H1 (cell line): ENCODE measurements at regions not wholly inside any gene's neighbourhood (a gene's known extent, or its start where the extent isn't known, plus 50 kb on each side); places are given as distances from the start of the nearest gene placed in this dataset.

Source experiments
- CTCF ChIA-PET: fragments of 300-600 bp; sonication (Branson Sonifier 250); formaldehyde crosslinking; loops from one replicate; lab custom pipeline; 2021; ENCODE audit not compliant: partially characterized antibody; lab: Charles Lee
- POLR2A ChIA-PET: fragments of 300-600 bp; sonication (Branson Sonifier 250); formaldehyde crosslinking; loops from one replicate; lab custom pipeline; 2021; ENCODE audit warnings: inconsistent platforms; ENCODE audit not compliant: partially characterized antibody; lab: Charles Lee
- DNase-seq, 2 experiments: peaks; one replicate each; pipeline versions ENCODE4 v3.0.0 to v3.0.0-alpha.2; 2010 to 2022; ENCODE audit warnings: low spot score in 2 of 2, low read depth in 1 of 2, mixed read lengths in 1 of 2
- FAIRE-seq: peaks from 2 replicates; lab custom pipeline; 2011; peaks lifted over from hg19 to GRCh38; lab: Jason Lieb, UNC
- H2AFZ ChIP-seq: 2 replicates; pipeline ENCODE4 v1.8.1; 2012; ENCODE audit warnings: low read length, inconsistent platforms
- H2AK5ac ChIP-seq: 2 replicates; pipeline ENCODE4 v1.6.1; 2013; ENCODE audit warnings: low read depth, low read length
- H2BK120ac ChIP-seq: replicated peaks from 2 replicates; pipeline ENCODE3; 2013; ENCODE audit warnings: low read depth, low read length, inconsistent platforms
- H2BK12ac ChIP-seq: 2 replicates; pipeline ENCODE4 v1.6.1; 2013; ENCODE audit warnings: low read depth, low read length
- H2BK15ac ChIP-seq: 2 replicates; pipeline ENCODE4 v1.6.1; 2013; ENCODE audit warnings: low read length
- H2BK20ac ChIP-seq: 2 replicates; pipeline ENCODE4 v1.6.1; 2013; ENCODE audit warnings: low read length
- H2BK5ac ChIP-seq: 2 replicates; pipeline ENCODE4 v1.6.1; 2013; ENCODE audit warnings: low read depth, low read length
- H3K14ac ChIP-seq: 2 replicates; pipeline ENCODE4 v1.6.1; 2013; ENCODE audit warnings: inconsistent platforms; ENCODE audit not compliant: insufficient read length
- H3K18ac ChIP-seq: 2 replicates; pipeline ENCODE4 v1.6.1; 2013; ENCODE audit warnings: low read length; ENCODE audit errors: extremely low read depth
- H3K23ac ChIP-seq: 2 replicates; pipeline ENCODE4 v1.6.1; 2013; ENCODE audit warnings: inconsistent platforms; ENCODE audit not compliant: insufficient read length
- H3K23me2 ChIP-seq: 2 replicates; pipeline ENCODE4 v1.6.1; 2013; ENCODE audit warnings: low read depth, low read length
- H3K27ac ChIP-seq: 2 replicates; pipeline ENCODE4 v1.6.1; 2011; ENCODE audit warnings: low read depth, low read length, inconsistent platforms
- H3K27me3 ChIP-seq, 4 experiments: replicated peaks in 1 of 4; 1 replicate in 1 of 4; 2 replicates in 3 of 4; pipeline versions ENCODE4 v1.6.1 to v1.8.1; 2011 to 2013; ENCODE audit warnings: low read length in 3 of 4, mild to moderate bottlenecking in 3 of 4, inconsistent platforms in 2 of 4, mixed read lengths in 2 of 4, moderate library complexity in 1 of 4; ENCODE audit not compliant: control insufficient read depth in 3 of 4, insufficient read depth in 3 of 4; ENCODE audit errors: extremely low read depth in 1 of 4
- H3K36me3 ChIP-seq, 4 experiments: 2 replicates each; pipeline versions ENCODE4 v1.6.1 to v1.8.1; 2011 to 2013; ENCODE audit warnings: mild to moderate bottlenecking in 4 of 4, low read length in 3 of 4, moderate library complexity in 2 of 4, control low read depth in 1 of 4, inconsistent platforms in 1 of 4; ENCODE audit not compliant: insufficient read depth in 4 of 4, control insufficient read depth in 2 of 4
- H3K4ac ChIP-seq: replicated peaks from 2 replicates; pipeline ENCODE3; 2013; ENCODE audit warnings: low read length, low read depth, mixed read lengths, inconsistent platforms; ENCODE audit not compliant: insufficient read length
- H3K4me1 ChIP-seq, 4 experiments: replicated peaks in 1 of 4; 1 replicate in 1 of 4; 2 replicates in 3 of 4; pipeline versions ENCODE4 v1.6.1 to v1.8.1; 2011 to 2013; ENCODE audit warnings: low read length in 3 of 4, inconsistent platforms in 2 of 4, mixed read lengths in 1 of 4; ENCODE audit not compliant: insufficient read depth in 4 of 4, control insufficient read depth in 3 of 4
- H3K4me2 ChIP-seq, 2 experiments: 2 replicates each; pipeline versions ENCODE4 v1.6.1 to v1.8.1; 2011 to 2013; ENCODE audit warnings: low read depth in 2 of 2, low read length in 2 of 2, control low read depth in 1 of 2, inconsistent platforms in 1 of 2, mild to moderate bottlenecking in 1 of 2; ENCODE audit not compliant: insufficient read depth in 1 of 2
- H3K4me3 ChIP-seq, 4 experiments: fragments of 200-600, 300-600 bp in 1 of 4; sonication (generic), shearing (Covaris generic), sonication (Bioruptor Twin) in 1 of 4; 2 replicates each; pipeline versions ENCODE4 v1.5.1 to v1.8.1; 2011 to 2016; ENCODE audit warnings: low read length in 4 of 4, low read depth in 3 of 4, control low read depth in 2 of 4, inconsistent platforms in 2 of 4, mild to moderate bottlenecking in 2 of 4, mixed read lengths in 1 of 4, moderate library complexity in 1 of 4; ENCODE audit not compliant: insufficient read depth in 2 of 4; ENCODE audit errors: extremely low read depth in 1 of 4
- H3K56ac ChIP-seq: replicated peaks from 2 replicates; pipeline ENCODE3; 2013; ENCODE audit warnings: low read depth, mild to moderate bottlenecking, mixed read lengths, low read length, inconsistent platforms; ENCODE audit not compliant: insufficient read length
- H3K79me1 ChIP-seq: 2 replicates; pipeline ENCODE4 v1.6.1; 2013; ENCODE audit warnings: low read depth, low read length, control low read depth
- H3K79me2 ChIP-seq, 2 experiments: 2 replicates each; pipeline versions ENCODE4 v1.6.1 to v1.8.1; 2012 to 2013; ENCODE audit warnings: low read length in 2 of 2, mild to moderate bottlenecking in 2 of 2, inconsistent platforms in 1 of 2; ENCODE audit not compliant: insufficient read depth in 2 of 2, control insufficient read depth in 1 of 2
- H3K9ac ChIP-seq, 4 experiments: replicated peaks in 1 of 4; 1 replicate in 1 of 4; 2 replicates in 3 of 4; pipeline versions ENCODE4 v1.6.1 to v1.8.1; 2011 to 2013; ENCODE audit warnings: low read depth in 3 of 4, low read length in 3 of 4, control low read depth in 2 of 4, mild to moderate bottlenecking in 2 of 4, moderate library complexity in 2 of 4, inconsistent platforms in 1 of 4; ENCODE audit errors: extremely low read depth in 1 of 4
- H3K9me3 ChIP-seq, 2 experiments: 2 replicates each; pipeline versions ENCODE4 v1.6.1 to v1.8.1; 2012 to 2013; ENCODE audit warnings: mild to moderate bottlenecking in 2 of 2, moderate library complexity in 2 of 2, control low read depth in 1 of 2, inconsistent platforms in 1 of 2, low read depth in 1 of 2, low read length in 1 of 2, mixed read lengths in 1 of 2; ENCODE audit not compliant: insufficient read depth in 2 of 2
- H4K20me1 ChIP-seq, 2 experiments: replicated peaks in 1 of 2; 2 replicates each; pipeline versions ENCODE3 to v1.8.1; 2011 to 2013; ENCODE audit warnings: inconsistent platforms in 2 of 2, low read length in 2 of 2, mild to moderate bottlenecking in 1 of 2; ENCODE audit not compliant: insufficient read depth in 2 of 2, control insufficient read depth in 1 of 2
- H4K5ac ChIP-seq: 2 replicates; pipeline ENCODE4 v1.6.1; 2013; ENCODE audit warnings: low read length, low read depth, mixed read lengths, inconsistent platforms; ENCODE audit not compliant: insufficient read length
- H4K8ac ChIP-seq: 2 replicates; pipeline ENCODE4 v1.8.0; 2013; ENCODE audit warnings: mild to moderate bottlenecking, moderate library complexity, low read length, inconsistent platforms; ENCODE audit not compliant: insufficient read depth; ENCODE audit errors: extremely low read depth
- H4K91ac ChIP-seq: replicated peaks from 2 replicates; pipeline ENCODE3; 2013; ENCODE audit warnings: low read length, mixed read lengths, inconsistent platforms; ENCODE audit not compliant: insufficient read length
- RBBP5 ChIP-seq: IDR thresholded peaks from 2 replicates; pipeline ENCODE4 v1.7.1; 2012; ENCODE audit warnings: low read depth, mild to moderate bottlenecking, inconsistent platforms, low read length, moderate library complexity, borderline replicate concordance
- TCF12 ChIP-seq: IDR thresholded peaks from 2 replicates; pipeline ENCODE4 v1.6.1; 2011; ENCODE audit warnings: low read depth, mild to moderate bottlenecking, low read length
- WGBS, 2 experiments: shearing (Covaris generic) in 1 of 2; methylation state at CpG; one replicate each; pipeline versions ENCODE4 v1.1.6 to v1.1.7; 2013 to 2015; ENCODE audit warnings: low lambda C conversion rate in 2 of 2, mixed read lengths in 2 of 2, inconsistent platforms in 1 of 2, low coverage in 1 of 2, missing lambda C conversion rate in 1 of 2; ENCODE audit not compliant: insufficient replicate concordance in 2 of 2, insufficient coverage in 1 of 2, insufficient read length in 1 of 2; ENCODE audit errors: extremely low coverage in 1 of 2, missing lambda C conversion rate in 1 of 2; 5-methylcytosine and 5-hydroxymethylcytosine counted together

- Histone ChIP-seq H2BK120ac (no peak overlapping the region), H2AK5ac (peak overlapping the region; percentile 48; the same call in 1 of the 2 replicates), H2BK5ac (no peak overlapping the region), H3K18ac (no peak overlapping the region), H3K4ac (no peak overlapping the region), H4K8ac (no peak overlapping the region), H3K36me3 (no peaks in the 10 kb centered on the region), H2BK15ac (no peak overlapping the region), H3K79me1 (no peaks in the 10 kb centered on the region), H3K9ac (no peak overlapping the region), H3K79me2 (no peaks in the 10 kb centered on the region), H2BK12ac (peak overlapping the region; percentile 31; the same call in 1 of the 2 replicates), H3K14ac (no peak overlapping the region), H2AFZ (no peak overlapping the region), H3K4me3 (no peak overlapping the region), H3K27ac (no peak overlapping the region), H4K91ac (no peak overlapping the region), H3K9me3 (no peaks in the 10 kb centered on the region), H3K4me2 (no peak overlapping the region), H4K20me1 (no peaks in the 10 kb centered on the region), H3K56ac (no peak overlapping the region), H4K5ac (no peak overlapping the region), H3K27me3 (no peaks in the 10 kb centered on the region), H2BK20ac (no peak overlapping the region), H3K4me1 (peaks cover 0 to 4% (median 0%) of the 10 kb centered on the region in 4 experiments; a peak in 1 of 7 replicates), H3K23ac (no peak overlapping the region), H3K23me2 (no peaks in the 10 kb centered on the region; the same call in 1 of the 2 replicates)
- TF ChIP-seq TCF12 (no peak), RBBP5 (no peak)
- POLR2A ChIA-PET = no interaction called here
- FAIRE-seq (no peak), DNase-seq (no peak)
- 64% methylated on average over 2 of the region's 2 CpGs; no CpG with 5 or more reads in 1 of the 2 experiments for WGBS, 2 experiments
- CTCF ChIA-PET = no interaction called here
These were observed 175.3 kb downstream of the HMHB1 start for GRCh38 chr5:143987264-143987663.
